ENCODE measurements at regions not wholly inside any gene's neighbourhood (a gene's known extent, or its start where the extent isn't known, plus 50 kb on each side); places are given as distances from the start of the nearest gene placed in this dataset.

- no peak for DNase-seq (ENCODE audit: low spot score)
These were observed 131.6 kb downstream of the TPRA1 start for GRCh38 chr3:127458696-127459604.

GRCh38 chr3:127457546-127458145 lies 132.9 kb downstream of the TPRA1 start:
- no peak for DNase-seq (ENCODE audit: low spot score)

DNA sequence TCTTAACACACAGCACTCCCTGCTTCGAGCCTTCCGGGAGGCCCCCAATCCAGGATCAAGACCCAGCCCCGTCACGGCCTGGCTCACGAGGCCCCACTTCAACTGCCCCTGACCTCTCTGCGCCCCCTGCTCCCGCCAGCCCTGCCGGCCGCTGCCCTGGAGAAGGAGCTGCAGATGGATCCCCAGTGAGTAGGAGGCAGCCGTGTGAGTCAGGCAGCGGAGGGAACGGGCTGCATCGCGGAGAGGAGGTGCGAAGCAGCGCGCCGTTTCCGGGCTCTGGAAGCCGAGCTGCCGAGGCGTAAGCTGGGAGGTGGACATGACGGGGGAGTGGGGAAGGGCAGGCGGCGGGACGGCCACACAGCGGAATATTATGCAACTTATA lies 133.4 kb downstream of the TPRA1 start:
- DNase-seq (ENCODE audit: low spot score): no peak

DNA sequence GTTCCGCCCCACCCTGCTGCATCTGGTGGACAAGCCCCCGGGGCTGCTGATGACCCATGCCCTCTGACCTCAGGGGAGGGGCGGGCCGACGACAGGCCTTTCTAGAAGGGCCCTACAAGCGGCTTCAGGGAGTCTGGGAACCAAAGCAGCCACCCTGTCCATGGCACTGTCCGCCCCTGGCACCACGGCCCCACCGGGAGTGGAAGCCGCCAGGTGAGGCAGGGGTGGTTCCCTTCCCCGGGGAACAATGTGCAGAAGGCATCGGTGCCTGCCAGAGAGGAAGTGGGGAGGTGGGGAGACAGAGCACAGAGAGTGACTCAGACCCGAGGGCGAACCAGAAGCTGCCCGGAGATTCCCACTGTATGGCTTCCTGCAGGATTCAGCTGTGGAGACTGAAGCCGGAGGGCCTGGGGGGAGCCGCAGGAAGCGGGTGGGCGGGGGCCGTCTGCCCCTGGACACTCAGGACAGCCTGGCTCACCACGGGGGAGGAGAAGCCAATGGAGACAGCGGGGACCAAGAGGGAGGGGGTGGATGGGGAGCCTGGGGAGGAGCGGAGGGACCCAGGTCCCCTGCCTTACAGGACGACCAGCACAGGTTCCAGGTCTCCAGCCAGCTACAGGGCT lies 134.0 kb downstream of the TPRA1 start:
- DNase-seq (ENCODE audit: low spot score): no peak

DNA sequence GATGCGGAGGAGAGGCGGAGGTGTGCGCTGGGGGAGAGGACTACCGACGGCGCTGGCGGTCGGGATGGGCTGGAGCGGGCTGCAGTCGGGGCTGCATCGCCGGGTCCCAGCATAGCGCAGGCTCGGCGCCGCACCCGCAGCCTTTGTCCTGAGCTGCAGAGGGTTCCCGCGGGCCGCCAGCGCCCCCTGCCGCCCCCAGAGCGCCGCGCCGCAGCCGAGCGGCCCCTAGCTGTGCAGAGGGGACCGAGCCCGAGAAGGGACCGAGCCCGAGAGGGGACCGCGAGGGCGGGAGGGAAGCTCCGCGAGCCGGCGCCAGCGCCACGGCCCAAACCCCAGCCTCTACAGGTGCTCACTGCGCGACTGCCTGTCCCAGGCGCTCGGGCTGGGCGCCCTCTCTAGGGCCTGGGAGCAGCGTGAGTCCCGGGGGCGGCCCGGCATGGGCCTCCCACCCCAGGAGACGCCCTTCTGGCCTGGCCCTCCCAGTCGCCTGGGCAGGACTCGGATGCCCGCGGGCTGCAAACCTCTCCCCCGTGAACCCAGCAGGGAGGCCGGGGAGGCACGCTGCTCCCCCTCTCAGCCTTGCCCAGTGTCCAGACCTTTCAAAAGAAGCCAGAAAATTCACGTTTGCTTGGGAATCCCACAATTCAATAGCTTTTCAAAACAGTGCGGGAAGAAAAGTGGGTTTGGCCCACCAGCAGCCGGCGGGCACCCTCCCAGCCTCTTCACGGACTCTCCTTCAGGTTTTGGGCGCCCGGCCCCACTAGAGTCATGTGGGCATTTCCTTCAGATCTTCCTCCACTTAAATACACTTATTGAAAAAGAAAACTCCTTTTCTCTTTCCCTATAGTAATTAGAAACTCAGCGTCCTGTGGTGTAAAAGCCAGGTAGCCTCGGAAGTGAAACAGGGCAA lies 134.7 kb downstream of the TPRA1 start:
- peak; percentile 32 for DNase-seq (ENCODE audit: low spot score)

GRCh38 chr3:127454968-127455367 lies 135.6 kb downstream of the TPRA1 start:
- no peak for DNase-seq (ENCODE audit: low spot score)

DNA sequence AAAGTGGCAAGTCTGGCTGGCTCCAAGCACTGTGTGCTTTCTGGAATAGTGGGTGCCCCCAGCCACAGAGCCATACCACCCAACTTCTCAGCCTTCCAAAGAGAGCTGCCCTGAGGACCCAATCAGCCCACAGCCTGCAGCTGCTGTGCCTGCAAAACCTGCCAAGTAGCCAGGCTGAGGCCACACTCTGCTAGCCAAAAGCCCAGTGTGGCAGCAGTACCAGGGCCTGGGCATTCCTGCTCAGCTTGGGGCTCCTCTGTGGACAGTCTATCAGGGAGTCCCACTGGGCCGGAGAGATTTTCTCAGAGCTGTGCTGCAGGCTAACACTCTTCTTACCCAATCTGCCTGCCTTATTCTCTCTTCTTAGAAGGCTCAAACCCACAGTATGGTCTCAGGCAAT lies 136.5 kb downstream of the TPRA1 start:
- no peak for DNase-seq (ENCODE audit: low spot score)

DNA sequence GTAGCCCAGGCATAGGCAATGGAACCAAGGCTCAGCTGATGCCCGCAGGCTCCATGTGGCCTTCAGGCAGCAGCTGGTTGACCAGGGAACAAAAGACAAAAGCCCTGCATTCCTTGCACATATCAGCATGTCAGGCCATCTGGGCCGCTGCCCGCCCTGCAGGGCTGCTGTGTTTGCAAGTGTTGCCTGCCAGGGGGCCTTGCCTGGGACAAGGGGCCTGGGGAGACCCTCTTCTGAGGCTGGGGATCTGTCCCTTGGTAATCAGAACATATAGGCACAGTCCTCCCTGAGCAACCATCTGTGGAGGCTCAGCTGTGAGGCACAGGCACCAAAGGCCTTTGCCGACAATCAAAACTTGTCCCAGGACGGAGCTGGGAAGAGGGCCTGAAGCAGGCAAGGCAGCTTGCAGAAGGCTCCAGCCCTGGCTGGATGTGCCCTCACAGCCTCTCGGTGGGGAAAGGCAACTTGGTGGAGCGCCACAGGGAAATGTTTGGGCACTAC lies 138.2 kb downstream of the TPRA1 start:
- DNase-seq (ENCODE audit: low spot score): no peak

DNA sequence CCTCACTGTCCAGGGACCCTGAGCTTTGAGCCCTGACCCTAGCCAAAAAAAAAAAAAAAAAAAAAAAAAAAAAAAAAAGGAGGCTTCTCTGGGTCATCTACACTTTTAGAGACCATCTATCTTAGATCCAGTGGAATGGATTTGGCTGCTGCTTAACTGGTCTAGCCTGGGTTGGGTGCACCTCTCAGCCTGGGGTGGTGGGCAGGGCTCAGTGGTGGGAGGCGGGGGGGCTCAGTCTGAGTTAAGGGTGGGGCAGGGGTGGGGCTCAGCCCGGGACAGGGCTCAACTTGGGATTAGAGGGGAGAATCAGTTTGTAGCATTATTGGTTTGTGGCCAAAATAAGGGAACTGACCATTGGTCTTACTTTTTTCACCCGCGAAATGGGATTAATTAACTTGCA lies 139.2 kb downstream of the TPRA1 start:
- no peak for DNase-seq (ENCODE audit: low spot score)

DNA sequence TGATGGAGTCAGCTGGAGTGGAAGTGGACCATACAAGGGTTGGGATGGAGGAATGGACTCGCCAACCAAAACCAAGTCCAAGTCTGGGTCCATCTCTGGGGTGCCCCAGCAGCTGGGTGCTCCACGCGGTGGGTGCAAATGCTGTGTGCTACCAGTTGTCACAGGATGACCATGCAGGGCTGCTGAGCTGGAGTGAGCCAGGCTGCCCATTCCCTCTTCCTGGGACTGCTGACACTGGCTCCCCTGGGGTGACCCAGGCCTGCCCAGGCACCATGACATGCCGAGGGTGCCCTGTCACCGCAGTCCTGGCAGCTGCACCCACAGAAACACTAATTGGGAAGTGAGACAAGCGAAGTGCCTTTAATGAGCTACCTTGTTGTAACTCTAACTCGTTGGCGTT lies 140.2 kb downstream of the TPRA1 start:
- no peak for DNase-seq (ENCODE audit: low spot score)

DNA sequence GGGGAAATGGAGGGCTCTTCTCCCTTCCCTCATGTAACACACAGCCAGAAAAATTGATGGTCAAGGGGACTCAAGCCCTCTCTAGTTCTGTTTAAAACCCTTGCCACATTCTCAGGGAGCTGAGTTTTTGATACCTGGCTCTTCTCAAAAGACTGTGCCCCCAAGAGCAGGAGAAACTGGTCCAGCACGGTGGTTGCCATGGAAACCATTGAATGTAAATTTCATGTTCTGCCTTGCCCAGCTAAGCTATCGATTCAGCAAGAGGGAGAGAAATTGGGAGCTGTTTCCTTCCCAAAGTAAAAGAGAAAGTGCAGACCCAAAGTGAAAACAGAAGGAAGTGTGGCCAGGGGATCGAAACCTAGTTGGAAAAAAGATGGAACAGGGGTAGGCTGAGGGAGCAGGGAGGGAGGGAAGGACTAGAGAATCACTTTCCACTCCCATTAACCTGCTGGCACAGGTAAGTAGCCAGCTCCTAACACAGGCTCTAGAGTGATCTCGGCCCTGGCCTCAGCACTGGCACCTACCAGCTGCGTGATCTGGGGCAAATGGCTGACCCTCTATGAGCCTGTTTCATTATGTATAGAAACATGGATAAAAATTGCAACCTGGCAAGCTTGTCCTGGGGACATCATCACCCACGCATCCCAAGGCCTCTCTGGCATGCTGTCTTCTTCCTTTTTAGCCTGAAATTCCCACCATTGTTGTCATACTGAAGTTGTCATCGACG lies 140.9 kb downstream of the TPRA1 start:
- DNase-seq (ENCODE audit: low spot score): no peak

DNA sequence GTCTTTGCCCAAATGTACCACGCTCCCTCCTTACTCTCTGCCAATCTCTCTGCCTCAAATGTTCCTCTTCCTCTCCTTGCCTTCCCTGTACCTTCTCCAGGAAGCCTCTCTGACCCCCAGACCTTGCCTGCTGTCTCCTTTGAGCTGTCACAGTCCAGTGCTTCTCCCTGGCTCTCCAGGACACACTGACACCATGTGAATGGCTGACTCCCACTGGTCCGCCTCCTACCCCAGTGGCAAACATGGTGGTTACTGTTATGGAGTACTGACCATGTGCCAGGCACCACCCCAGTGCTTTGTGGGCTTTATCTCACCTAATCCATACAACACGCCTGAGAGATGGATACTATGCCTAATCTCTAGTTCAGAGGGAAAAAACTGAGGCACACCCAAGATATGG lies 141.9 kb downstream of the TPRA1 start:
- DNase-seq (ENCODE audit: low spot score): no peak

GRCh38 chr3:127448161-127448561 lies 142.4 kb downstream of the TPRA1 start:
- no peak for DNase-seq (ENCODE audit: low spot score)

- DNase-seq (ENCODE audit: low spot score): no peak
These were observed 143.8 kb downstream of the TPRA1 start for GRCh38 chr3:127446756-127447155.

- DNase-seq (ENCODE audit: low spot score): no peak
These were observed 144.8 kb downstream of the TPRA1 start for GRCh38 chr3:127445581-127446343.

DNA sequence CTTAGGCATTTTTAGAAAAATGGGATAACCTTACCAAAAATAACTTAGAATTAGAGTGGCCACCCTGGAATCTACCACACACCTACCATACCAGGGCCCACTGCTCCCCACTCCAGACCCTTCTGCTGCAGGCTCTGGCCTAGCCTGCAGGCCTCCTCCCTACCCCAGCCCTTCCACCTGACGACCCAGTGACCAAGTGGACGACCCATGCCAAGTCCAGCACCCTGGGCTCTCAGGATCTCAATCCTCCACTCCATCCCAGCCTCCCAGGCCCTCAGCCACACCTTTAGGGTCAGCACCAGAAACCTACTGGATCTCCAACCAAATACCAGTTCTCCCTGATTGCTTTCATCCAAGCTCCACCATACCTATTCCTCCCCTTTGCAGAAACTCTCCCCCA lies 145.8 kb downstream of the TPRA1 start:
- DNase-seq (ENCODE audit: low spot score): no peak

DNA sequence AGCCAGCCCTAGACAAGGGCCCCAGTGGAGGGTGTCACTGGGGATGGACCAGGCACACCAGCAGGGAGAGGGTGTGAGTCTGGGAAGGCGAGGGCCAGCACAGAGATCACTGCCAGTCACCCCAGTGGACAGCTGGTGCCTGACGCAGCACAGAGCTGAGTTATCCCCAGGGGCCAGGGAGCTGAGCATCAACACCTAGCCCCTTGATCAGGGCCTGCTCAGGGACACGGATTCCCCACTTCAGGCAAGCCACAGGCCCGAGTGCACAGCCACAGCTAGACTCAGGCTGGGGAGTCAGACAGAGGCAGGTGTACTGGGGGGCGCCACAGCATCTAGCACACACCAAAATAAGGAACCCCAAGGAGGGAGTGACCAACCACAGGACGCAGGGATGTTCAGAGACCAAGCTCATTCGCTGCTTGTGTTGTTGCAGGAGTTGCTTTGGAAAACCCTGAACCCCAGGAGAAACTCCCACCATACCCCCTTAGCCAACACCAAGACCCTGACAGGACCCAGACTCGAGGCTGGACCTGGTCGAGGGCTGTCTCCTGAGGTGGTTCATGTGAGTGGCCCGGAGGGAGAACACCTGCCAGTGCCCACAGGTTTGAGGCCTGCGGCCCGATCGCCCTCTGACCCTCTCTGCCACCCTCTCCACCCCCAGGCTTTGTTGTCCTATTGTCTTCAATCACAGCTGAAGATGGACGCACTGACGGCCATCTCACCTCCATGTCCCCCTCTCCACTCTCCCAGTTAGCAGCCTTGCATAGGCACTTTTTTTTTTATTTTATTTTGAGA lies 146.8 kb downstream of the TPRA1 start:
- no peak for DNase-seq (ENCODE audit: low spot score)

GRCh38 chr3:127442506-127442905 lies 148.0 kb downstream of the TPRA1 start:
- no peak for DNase-seq (ENCODE audit: low spot score)

- no peak for DNase-seq (ENCODE audit: low spot score)
These were observed 148.8 kb downstream of the TPRA1 start for GRCh38 chr3:127441764-127442163.

DNA sequence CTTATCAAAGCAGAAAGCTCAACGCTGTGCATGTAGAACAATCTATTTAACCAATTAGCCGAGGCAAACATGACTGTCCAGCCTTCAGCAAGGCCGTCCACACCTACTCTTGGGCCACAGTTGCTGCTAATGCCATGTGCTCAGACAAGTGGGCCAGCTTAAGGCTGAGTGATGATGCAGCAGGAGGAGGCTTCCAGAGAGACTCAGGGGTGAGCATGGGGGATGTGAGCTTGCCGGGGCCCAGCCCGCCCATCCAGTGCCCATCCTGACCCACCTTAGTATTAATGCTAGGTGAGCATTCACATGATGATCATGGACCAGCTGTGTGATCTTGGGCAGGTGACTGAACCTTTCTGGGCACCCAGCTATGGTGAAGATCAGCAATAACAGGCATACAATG lies 150.1 kb downstream of the TPRA1 start:
- DNase-seq (ENCODE audit: low spot score): no peak

All from CD4-positive, alpha-beta T cell treated with Interleukin-15 for 4 hours (primary cell).